Breast epithelium (tissue), 4 donors: ENCODE measurements at regions not wholly inside any gene's neighbourhood (a gene's known extent, or its start where the extent isn't known, plus 50 kb on each side); places are given as distances from the start of the nearest gene placed in this dataset.
"Not testable (repeated sequence)": the region's sequence is repeated elsewhere in the genome, so short reads cannot be mapped to it uniquely, and the experiment has no call there.

Experiments
- DNase-seq, 2 donors: peaks; one replicate each; pipeline ENCODE4 v3.0.0-alpha.2; 2019; ENCODE audit warnings: low spot score in 2 of 2
- H3K27ac ChIP-seq, 2 donors: fragments of 200-600 bp; sonication (generic) in 1 of 2; one replicate each; pipeline ENCODE4 v1.5.1; 2016 to 2019; ENCODE audit warnings: mild to moderate bottlenecking in 1 of 2
- H3K27me3 ChIP-seq, 2 donors: fragments of 200-600 bp; sonication (generic) in 1 of 2; one replicate each; pipeline versions ENCODE4 v1.5.1 to v1.6.0; 2017 to 2019; ENCODE audit warnings: control low read depth in 1 of 2, mild to moderate bottlenecking in 1 of 2
- H3K36me3 ChIP-seq: fragments of 200-600 bp; one replicate; pipeline ENCODE4 v1.5.1; 2019
- H3K4me1 ChIP-seq, 2 donors: fragments of 200-600 bp; sonication (generic); one replicate each; pipeline ENCODE4 v1.5.1; 2016 to 2019; ENCODE audit warnings: control low read depth in 1 of 2
- H3K4me3 ChIP-seq, 3 donors: fragments of 200-600 bp; sonication (generic); 1 replicate in 2 of 3; 2 replicates in 1 of 3; pipeline ENCODE4 v1.5.1; 2016 to 2019; ENCODE audit warnings: mild to moderate bottlenecking in 3 of 3, moderate library complexity in 2 of 3
- H3K9me3 ChIP-seq, 2 donors: fragments of 200-600 bp; sonication (generic) in 1 of 2; one replicate each; pipeline ENCODE4 v1.5.1; 2016 to 2019; ENCODE audit warnings: control low read depth in 1 of 2
- POLR2A ChIP-seq: fragments of 450-650 bp; IDR thresholded peaks from one replicate; pipeline ENCODE4 v1.6.1; 2016; ENCODE audit warnings: antibody characterized with exemption, mild to moderate bottlenecking, moderate library complexity
- POLR2AphosphoS5 ChIP-seq, 3 donors: sonication (generic); formaldehyde crosslinking; IDR thresholded peaks; one replicate each; pipeline ENCODE4 v1.6.1; 2017; ENCODE audit warnings: antibody characterized with exemption in 3 of 3
- intact Hi-C: fragments of 100-400 bp; cut with DNase I; formaldehyde crosslinking; loops from one replicate; pipeline ENCODE4 v1.15.1; 2023; ENCODE audit warnings: low total_unique reads
- TF ChIP-seq, protein P1 (sequence below), 3 donors: fragments of 450-650 bp; IDR thresholded peaks; one replicate each; pipeline ENCODE4 v1.5.1; 2016 to 2017; ENCODE audit warnings: antibody characterized with exemption in 3 of 3, mild to moderate bottlenecking in 3 of 3, moderate library complexity in 3 of 3

DNA sequence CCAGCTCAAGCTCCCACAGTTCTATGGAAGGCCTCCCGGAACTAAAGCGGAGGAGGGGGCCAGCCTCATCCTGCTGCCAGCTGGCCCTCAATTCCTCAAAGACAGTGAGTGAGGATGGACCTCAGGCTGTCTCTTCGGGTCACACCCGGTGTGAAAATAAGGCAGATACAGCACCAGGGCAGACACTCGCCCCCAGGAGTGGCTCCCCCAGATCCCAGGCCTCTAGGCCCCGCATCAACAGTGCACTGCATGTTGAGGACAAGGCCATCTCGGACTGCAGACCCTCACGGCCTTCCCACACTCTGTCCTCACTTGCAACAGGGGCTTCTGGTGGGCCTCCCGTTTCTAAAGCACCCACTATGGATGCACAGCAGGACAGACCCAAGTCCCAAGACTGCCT is 239.2 kb upstream of the ZNF322 start:
- H3K27me3 ChIP-seq, H3K9me3 ChIP-seq, DNase-seq, H3K4me3 ChIP-seq, H3K27ac ChIP-seq, intact Hi-C loops, H3K36me3 ChIP-seq, H3K4me1 ChIP-seq: not testable (repeated sequence)

DNA sequence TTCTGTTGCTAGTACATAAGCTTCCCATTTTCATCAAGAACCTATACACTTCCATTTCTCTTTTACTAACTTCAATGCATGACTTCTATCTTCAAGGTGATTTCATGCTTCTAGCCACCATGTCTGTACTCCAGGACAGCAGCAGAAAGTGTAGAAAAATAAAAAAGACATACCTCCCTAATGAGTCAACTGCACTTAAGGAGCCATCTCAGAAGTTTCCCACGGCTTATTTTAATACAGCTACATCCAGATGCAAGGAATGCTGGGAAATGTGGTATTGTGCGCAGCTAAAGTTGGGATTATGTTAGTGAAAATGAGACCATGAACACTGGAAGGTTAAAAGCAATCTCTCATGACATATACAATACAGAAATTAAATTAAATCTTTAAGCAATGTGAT is 264.7 kb upstream of the ZNF322 start:
- H3K36me3 ChIP-seq, H3K4me1 ChIP-seq, DNase-seq, H3K27me3 ChIP-seq, intact Hi-C loops, H3K9me3 ChIP-seq, H3K4me3 ChIP-seq, H3K27ac ChIP-seq: not testable (repeated sequence)

DNA sequence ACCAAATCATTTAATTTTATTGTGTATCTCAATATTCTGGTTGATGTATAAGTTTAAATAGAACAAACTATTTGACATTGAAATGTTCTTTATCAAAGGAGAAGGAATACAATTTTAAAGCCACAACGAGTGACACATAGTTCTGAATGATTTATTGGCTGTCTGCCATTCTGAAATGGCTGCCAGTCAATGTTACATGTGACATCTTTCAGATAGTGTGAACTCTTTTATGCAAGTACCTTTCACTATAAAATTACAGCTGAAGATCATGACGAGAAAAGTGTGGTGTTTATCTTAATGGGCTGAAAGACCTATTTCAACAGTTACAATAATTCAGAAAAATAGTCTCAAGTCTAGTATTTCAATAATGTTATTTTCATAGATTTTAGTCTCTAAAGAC is 268.6 kb upstream of the ZNF322 start:
- DNase-seq, H3K9me3 ChIP-seq, intact Hi-C loops, H3K27me3 ChIP-seq, H3K27ac ChIP-seq, H3K4me1 ChIP-seq, H3K4me3 ChIP-seq, H3K36me3 ChIP-seq: not testable (repeated sequence)

DNA sequence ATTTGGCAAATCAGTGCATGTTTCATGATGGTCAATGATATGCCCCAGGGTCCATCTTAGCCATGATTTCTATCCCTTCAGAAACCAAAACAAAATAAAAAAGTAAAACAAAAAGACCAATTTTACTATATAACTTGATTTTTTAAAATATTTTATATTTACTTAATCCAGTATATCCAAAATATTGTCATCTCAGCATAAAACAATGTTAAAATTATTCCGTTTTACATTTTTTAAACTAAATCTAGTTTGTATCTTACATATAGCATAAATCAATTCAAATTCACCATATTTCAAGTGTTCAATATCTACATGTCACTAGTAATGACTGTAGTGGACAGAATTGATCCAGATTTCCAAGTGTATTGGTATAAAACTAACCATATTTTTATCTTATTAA is 277.7 kb upstream of the ZNF322 start:
- intact Hi-C loops, H3K27ac ChIP-seq, H3K36me3 ChIP-seq, H3K4me1 ChIP-seq, H3K9me3 ChIP-seq, H3K27me3 ChIP-seq, DNase-seq, H3K4me3 ChIP-seq: not testable (repeated sequence)

DNA sequence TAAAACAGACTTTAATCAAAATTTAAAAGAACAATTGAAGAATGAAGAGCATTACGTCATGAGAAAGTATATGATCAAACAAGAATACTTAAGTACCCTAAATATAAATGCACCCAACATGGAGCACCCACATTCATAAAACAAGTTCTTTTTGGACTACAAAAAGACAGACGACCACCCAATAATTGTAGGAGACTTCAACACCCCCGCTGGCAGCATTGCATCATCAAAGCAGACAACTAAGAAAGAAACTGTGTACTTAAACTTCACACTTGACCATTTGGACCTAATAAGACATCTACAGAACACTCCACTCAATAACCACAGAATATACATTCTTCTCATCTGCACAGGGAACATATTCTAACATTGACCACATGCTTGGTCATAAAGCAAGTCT is 291.7 kb upstream of the ZNF322 start:
- H3K9me3 ChIP-seq, H3K4me1 ChIP-seq, H3K36me3 ChIP-seq, H3K27ac ChIP-seq, H3K27me3 ChIP-seq, DNase-seq, intact Hi-C loops, H3K4me3 ChIP-seq: not testable (repeated sequence)

DNA sequence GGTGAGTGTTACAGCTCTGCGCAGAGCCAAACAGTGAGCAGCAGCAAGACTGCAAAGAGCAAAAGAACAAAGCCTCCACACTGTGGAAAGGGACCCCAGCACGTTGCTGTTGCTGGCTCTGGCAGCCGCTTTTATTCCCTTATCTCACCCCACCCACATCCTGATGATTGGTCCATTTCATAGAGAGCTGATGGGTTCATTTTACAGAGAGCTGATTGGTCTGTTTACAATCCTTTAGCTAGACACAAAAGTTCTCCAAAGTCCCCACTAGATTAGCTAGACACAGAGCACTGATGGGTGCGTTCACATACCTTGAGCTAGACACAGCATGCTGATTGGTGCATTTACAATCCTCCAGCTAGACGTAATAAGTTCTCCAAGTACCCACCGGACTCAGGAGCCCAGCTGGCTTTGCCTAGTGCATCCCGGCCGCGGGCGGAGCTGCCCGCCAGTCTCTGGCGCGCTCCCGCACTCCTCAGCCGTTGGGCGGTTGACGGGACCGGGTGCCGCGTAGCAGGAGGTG is 291.4 kb upstream of the PRSS16 start:
- H3K4me1 ChIP-seq, H3K9me3 ChIP-seq, intact Hi-C loops, H3K27me3 ChIP-seq, H3K36me3 ChIP-seq: not testable (repeated sequence)
- H3K27ac ChIP-seq = peak overlapping the region; percentile 92 to 96
- DNase-seq = peak in 1 of 2 donors; percentile 48
- peak overlapping the region; percentile 51 to 85 (median 66) for H3K4me3 ChIP-seq

DNA sequence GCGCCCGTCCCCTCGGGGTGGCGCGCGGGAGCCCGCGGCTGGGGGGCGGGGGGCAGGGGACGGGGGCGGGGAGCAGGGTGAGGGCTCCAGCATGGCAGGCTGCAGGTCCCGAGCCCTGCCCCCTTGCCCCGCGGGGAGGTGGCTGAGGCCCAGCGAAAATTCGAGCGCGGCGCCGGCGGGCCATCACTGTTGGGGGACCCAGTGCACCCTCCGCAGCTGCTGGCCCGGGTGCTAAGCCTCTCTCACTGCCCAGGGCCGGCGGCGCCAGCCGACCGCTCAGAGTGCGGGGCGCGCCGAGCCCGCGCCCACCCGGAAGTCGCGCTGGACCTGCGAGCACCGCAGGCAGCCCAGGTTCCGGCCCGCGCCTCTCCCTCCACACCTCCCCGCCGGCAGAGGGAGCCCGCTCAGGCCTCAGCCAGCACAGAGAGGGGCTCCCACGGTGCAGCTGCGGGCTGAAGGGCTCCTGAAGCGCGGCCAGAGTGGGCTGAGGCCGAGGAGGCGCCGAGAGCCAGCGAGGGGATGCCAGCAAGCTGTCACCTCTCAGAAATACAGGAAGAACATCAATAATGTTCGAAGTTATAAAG is 290.8 kb upstream of the PRSS16 start:
- Histone ChIP-seq H3K27ac (peak overlapping the region; percentile 92 to 96), H3K4me3 (peak overlapping the region; percentile 51 to 85 (median 66))
- intact Hi-C loops, H3K4me1 ChIP-seq, H3K36me3 ChIP-seq, H3K27me3 ChIP-seq, H3K9me3 ChIP-seq: not testable (repeated sequence)
- DNase-seq = peak; percentile 71 to 85
- TF ChIP-seq, protein P1, sequence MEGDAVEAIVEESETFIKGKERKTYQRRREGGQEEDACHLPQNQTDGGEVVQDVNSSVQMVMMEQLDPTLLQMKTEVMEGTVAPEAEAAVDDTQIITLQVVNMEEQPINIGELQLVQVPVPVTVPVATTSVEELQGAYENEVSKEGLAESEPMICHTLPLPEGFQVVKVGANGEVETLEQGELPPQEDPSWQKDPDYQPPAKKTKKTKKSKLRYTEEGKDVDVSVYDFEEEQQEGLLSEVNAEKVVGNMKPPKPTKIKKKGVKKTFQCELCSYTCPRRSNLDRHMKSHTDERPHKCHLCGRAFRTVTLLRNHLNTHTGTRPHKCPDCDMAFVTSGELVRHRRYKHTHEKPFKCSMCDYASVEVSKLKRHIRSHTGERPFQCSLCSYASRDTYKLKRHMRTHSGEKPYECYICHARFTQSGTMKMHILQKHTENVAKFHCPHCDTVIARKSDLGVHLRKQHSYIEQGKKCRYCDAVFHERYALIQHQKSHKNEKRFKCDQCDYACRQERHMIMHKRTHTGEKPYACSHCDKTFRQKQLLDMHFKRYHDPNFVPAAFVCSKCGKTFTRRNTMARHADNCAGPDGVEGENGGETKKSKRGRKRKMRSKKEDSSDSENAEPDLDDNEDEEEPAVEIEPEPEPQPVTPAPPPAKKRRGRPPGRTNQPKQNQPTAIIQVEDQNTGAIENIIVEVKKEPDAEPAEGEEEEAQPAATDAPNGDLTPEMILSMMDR (IDR thresholded peaks at IDR 0.05) = peak; percentile 17 to 67 (median 56)
- TF ChIP-seq POLR2AphosphoS5 (IDR thresholded peaks at IDR 0.05) = peak in 2 of 3 donors; percentile 45
- TF ChIP-seq POLR2A = peak; percentile 22

DNA sequence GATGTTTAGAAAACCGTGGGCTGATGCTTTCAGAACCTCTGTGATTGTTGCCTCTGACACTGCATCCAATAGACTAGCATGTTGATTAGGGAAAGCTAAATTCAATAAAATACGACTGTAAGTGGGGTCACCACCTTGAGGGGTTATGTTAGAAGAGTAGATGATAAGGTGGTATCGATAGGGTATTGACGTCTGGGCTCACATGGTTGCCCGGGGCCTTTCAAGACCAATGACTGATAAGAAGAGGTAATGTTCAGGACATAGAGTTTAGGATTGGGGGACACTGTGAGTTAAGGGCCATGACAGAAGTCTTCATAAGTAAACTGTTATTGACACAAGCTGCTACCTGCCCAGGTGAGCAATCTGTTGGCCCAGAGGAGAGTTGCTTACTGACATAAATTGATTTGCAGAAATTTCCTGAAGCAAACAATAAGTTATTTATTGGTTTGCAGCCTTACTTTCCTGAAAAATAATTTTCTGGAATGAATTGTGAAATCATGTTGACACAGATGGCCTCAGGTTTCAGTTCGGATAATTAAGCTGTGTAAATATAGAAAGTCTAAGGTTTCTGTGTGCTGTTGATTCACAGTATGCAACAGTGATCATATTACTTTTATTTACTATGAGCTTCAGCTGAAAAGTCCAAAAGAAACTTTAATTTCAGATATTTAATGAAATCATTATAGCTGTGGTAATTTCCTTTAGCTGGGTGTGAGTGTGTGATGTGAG is 289.9 kb upstream of the PRSS16 start:
- DNase-seq, H3K9me3 ChIP-seq, H3K36me3 ChIP-seq, H3K27me3 ChIP-seq, H3K4me1 ChIP-seq, intact Hi-C loops: not testable (repeated sequence)
- Histone ChIP-seq H3K27ac (peak overlapping the region; percentile 92 to 96), H3K4me3 (peak overlapping the region in 2 of 3 donors; percentile 66 to 85)

DNA sequence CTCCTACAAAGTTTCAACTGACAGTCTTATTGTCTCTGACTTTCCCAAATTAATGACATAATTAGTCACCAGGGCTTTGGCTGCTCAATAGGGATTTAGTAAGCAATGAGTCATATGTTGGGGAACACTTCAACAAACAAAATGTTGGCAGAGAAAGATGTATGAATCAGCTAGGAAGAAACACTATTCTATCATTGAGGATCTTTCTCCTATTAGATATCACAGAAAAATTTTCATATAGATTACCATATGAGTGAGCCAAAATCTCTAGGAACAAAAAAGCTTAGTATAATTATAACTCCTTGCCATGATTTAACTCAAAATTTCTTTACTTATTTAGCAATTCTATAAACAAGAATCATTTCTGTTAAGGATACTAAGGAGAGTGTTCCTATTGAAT is 286.3 kb upstream of the PRSS16 start:
- H3K36me3 ChIP-seq, H3K4me1 ChIP-seq, intact Hi-C loops, H3K9me3 ChIP-seq, H3K27me3 ChIP-seq, DNase-seq, H3K4me3 ChIP-seq, H3K27ac ChIP-seq: not testable (repeated sequence)
